ENCODE measurements at regions not wholly inside any gene's neighbourhood (a gene's known extent, or its start where the extent isn't known, plus 50 kb on each side); places are given as distances from the start of the nearest gene placed in this dataset.

DNA sequence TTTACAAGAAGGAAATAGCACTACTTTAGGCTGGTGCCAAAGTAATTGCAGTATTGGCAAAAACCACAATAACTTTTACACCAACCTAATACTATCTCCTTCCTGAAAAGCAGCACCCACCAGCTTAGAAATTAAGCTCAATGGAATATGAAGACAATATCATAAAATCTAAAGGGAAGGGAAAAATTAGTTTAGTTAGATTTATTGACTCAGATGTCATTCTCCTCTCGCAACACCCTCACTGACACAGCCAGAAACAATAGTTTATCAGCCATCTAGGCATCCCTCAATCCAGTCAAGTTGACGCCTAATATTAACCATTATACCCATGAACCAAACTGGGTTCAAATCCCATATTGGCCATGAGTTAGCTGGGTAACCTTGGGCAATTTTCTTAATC is 820.4 kb upstream of the EPHA5 start:
- no peaks in the 10 kb centered on the region for H3K27me3 ChIP-seq (ENCODE audit: control insufficient read depth, insufficient read depth, low read length)
- no peak overlapping the region for H3K4me3 ChIP-seq (ENCODE audit: low read depth, low read length)
- TF ChIP-seq, protein P1, sequence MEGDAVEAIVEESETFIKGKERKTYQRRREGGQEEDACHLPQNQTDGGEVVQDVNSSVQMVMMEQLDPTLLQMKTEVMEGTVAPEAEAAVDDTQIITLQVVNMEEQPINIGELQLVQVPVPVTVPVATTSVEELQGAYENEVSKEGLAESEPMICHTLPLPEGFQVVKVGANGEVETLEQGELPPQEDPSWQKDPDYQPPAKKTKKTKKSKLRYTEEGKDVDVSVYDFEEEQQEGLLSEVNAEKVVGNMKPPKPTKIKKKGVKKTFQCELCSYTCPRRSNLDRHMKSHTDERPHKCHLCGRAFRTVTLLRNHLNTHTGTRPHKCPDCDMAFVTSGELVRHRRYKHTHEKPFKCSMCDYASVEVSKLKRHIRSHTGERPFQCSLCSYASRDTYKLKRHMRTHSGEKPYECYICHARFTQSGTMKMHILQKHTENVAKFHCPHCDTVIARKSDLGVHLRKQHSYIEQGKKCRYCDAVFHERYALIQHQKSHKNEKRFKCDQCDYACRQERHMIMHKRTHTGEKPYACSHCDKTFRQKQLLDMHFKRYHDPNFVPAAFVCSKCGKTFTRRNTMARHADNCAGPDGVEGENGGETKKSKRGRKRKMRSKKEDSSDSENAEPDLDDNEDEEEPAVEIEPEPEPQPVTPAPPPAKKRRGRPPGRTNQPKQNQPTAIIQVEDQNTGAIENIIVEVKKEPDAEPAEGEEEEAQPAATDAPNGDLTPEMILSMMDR (IDR thresholded peaks at IDR 0.05; ENCODE audit: insufficient read depth, low read length, poor library complexity, severe bottlenecking), result no peak
- DNase-seq (ENCODE audit: low read depth), result no peak
- no peaks in the 10 kb centered on the region for H3K36me3 ChIP-seq (ENCODE audit: control insufficient read depth, insufficient read depth, low read length)

DNA sequence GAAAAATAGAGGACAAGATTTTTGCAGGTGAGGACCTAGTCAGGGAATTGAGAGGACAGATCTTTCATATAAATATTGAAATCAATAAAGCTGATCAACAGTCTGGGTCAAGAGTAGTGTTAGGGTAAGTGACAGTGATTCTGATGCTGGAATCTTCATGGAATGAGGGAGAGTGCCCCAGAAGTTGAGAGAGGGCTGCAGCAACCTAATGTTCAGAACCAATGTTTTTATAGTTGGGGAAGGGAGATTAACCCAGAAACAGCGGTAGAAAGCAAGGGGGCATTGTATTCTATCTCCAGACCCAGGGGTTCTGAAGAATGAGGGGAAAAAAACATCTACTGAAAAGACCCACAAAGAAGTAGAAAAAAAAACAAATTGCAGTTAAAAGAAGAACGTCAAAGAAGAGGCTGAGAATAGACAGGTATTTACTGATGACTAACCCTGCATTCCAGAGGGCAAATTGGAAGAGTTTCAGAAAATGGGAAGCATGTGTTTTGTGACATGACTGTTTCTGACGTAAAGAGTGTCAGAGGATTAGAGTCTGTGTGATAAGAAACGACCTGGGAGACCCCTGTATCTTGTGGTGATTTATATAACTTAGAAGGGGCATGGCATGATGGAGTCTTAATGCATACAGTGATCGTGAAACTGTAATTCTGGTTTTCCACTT is 819.6 kb upstream of the EPHA5 start:
- peak; percentile 37 for DNase-seq (ENCODE audit: low read depth)
- H3K27me3 ChIP-seq (ENCODE audit: control insufficient read depth, insufficient read depth, low read length), result no peaks in the 10 kb centered on the region
- H3K36me3 ChIP-seq (ENCODE audit: control insufficient read depth, insufficient read depth, low read length), result no peaks in the 10 kb centered on the region
- no peak overlapping the region for H3K4me3 ChIP-seq (ENCODE audit: low read depth, low read length)
- TF ChIP-seq, protein P1 (IDR thresholded peaks at IDR 0.05; ENCODE audit: insufficient read depth, low read length, poor library complexity, severe bottlenecking), result no peak

DNA sequence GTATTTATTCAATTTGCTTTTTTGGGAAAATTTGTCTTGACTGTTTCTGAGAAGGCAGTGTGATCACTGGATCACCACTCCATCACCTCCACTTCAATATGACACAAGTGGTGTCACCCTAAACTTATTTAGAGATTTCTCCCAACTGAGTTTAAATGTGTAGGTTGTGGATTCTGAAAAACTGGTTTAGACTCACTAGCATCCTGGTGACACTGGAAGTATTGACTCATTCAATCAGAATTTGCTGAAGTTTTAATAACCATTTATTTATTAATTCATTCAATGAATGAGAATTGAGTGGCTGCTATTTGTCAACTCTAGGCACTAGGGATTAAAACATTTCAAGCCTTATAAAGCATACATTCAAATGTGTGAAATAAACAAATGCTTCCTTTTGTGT is 819.1 kb upstream of the EPHA5 start:
- TF ChIP-seq, protein P1 (IDR thresholded peaks at IDR 0.05; ENCODE audit: insufficient read depth, low read length, poor library complexity, severe bottlenecking), result no peak
- no peak for DNase-seq (ENCODE audit: low read depth)
- H3K36me3 ChIP-seq (ENCODE audit: control insufficient read depth, insufficient read depth, low read length), result no peaks in the 10 kb centered on the region
- no peak overlapping the region for H3K4me3 ChIP-seq (ENCODE audit: low read depth, low read length)
- no peaks in the 10 kb centered on the region for H3K27me3 ChIP-seq (ENCODE audit: control insufficient read depth, insufficient read depth, low read length)

DNA sequence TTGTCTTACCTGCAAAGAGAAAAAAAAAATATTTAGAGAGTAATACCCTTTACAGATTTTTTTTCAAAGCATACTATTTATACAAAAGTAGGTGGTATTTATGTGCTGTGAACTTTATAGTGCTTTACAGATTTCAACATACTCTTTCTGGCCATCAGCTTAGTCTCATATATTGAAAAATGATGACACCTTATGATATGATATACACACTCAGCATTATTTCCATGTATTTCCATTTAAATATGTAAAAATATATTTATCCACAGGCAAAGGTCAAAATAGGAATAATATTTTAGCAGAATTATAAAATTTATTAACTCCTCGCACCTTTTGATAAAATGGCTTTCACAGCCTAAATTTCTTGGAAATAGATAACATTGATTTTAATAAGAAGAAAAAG is 815.8 kb upstream of the EPHA5 start:
- Histone ChIP-seq H3K4me3 (ENCODE audit: low read depth, low read length) (no peak overlapping the region), H3K36me3 (ENCODE audit: control insufficient read depth, insufficient read depth, low read length) (no peaks in the 10 kb centered on the region), H3K27me3 (ENCODE audit: control insufficient read depth, insufficient read depth, low read length) (no peaks in the 10 kb centered on the region)
- DNase-seq (ENCODE audit: low read depth), result no peak
- TF ChIP-seq, protein P1 (IDR thresholded peaks at IDR 0.05; ENCODE audit: insufficient read depth, low read length, poor library complexity, severe bottlenecking), result no peak

DNA sequence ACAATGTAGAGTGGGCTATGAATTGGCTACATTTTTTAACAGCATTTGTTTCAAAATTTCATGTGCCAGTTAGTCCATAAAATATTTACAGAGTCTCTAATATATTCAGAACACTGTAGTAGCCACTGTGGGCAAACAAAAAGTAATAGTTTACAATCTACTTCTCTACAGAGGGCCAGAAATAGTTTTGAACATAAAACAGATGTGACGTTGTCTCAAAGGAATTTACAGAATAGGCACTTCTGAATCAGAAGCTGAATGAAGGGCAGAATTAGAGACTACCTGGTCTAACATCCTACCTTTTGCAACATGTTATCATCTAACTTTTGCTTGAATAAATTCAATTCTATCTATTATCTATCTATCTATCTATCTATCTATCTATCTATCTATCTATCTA is 811.9 kb upstream of the EPHA5 start:
- Histone ChIP-seq H3K4me3 (ENCODE audit: low read depth, low read length) (no peak overlapping the region), H3K27me3 (ENCODE audit: control insufficient read depth, insufficient read depth, low read length) (no peaks in the 10 kb centered on the region), H3K36me3 (ENCODE audit: control insufficient read depth, insufficient read depth, low read length) (no peaks in the 10 kb centered on the region)
- TF ChIP-seq, protein P1 (IDR thresholded peaks at IDR 0.05; ENCODE audit: insufficient read depth, low read length, poor library complexity, severe bottlenecking), result no peak
- no peak for DNase-seq (ENCODE audit: low read depth)

DNA sequence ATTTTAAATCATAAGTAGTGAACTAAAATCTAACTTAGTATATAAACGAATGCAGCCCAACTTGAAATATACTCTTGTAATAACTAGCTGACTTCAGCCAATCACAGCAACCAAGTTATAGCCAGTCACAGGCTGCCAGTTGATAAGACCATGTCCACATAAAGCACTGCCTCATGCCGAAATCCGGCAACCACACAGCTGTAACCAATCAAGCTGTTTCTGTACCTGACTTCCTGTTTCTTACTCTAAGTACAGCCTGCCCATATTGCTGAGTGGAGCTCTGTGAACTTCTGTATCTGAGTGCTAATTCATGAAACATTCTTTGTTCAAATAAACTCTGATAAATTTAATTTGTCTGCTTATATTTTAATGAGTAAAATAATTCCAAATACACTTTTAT is 805.3 kb upstream of the EPHA5 start:
- Histone ChIP-seq H3K36me3 (ENCODE audit: control insufficient read depth, insufficient read depth, low read length) (no peaks in the 10 kb centered on the region), H3K27me3 (ENCODE audit: control insufficient read depth, insufficient read depth, low read length) (no peaks in the 10 kb centered on the region), H3K4me3 (ENCODE audit: low read depth, low read length) (no peak overlapping the region)
- DNase-seq (ENCODE audit: low read depth), result no peak
- TF ChIP-seq, protein P1 (IDR thresholded peaks at IDR 0.05; ENCODE audit: insufficient read depth, low read length, poor library complexity, severe bottlenecking), result no peak
